ENCODE measurements at regions not wholly inside any gene's neighbourhood (a gene's known extent, or its start where the extent isn't known, plus 50 kb on each side); places are given as distances from the start of the nearest gene placed in this dataset.

DNA sequence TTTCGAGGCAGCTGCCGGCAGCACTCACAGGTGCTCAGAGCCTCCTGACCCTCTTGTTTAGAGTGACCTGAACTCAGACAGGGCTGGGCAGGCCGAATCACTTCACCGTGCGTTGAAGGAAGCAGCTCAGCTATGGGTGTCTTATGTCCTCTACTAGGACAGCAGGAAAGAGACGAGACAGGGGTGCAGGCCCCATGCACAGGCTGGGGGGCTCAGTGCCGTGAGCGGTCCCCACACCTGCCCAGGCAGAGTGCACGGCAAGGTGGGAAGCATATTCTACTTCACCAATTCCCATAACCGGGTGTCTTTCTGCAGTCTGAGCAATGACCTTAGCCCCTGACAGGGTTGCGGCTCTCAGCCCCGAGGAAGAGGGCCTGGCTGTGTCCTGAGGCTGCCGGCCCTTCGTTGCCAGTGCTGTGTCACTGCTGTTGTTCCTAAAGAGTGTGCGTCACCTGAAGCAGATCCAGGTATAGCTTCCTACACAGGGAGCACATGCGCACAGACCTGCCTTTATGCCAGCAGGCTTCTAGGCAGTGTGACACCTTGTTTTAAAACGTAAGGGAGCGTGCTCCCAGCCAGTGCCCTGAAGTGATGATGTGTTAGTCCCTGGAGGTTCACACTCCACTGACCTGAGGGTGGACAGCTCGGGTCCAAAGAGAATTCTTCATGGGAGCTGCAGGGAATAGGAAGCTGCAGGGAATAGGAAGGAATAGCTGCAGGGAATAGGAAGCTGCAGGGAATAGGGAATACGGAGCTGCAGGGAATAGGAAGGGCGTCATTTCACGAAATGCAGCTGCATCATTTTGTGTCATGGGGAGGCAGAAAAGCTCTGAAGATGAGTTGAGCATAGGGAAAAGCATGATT, 207.9 kb upstream of the SALL3 start:
- Mint-ChIP-seq H3K4me3 (no peak overlapping the region), H3K36me3 (no peaks in the 10 kb centered on the region), H3K27ac (no peak overlapping the region), H3K9me3 (peaks cover 0 to 1% (median 0%) of the 10 kb centered on the region in 11 donors), H3K27me3 (peaks cover 0 to 21% (median 0%) of the 10 kb centered on the region in 5 donors), H3K4me1 (no peaks in the 10 kb centered on the region)
- H3K4me3 ChIP-seq (ENCODE audit: low read length) = no peak overlapping the region
- no peaks in the 10 kb centered on the region for H3K36me3 ChIP-seq (ENCODE audit: control insufficient read depth in 2 of 3, insufficient read depth in 3 of 3, low read length in 3 of 3)
- no peak overlapping the region for H3K27ac ChIP-seq (ENCODE audit: low read depth, low read length)
- DNase-seq (no peak), ATAC-seq (no peak)
- no peaks in the 10 kb centered on the region for H3K27me3 ChIP-seq (ENCODE audit: control insufficient read depth in 2 of 2, insufficient read depth in 2 of 2, low read length in 2 of 2)
- ChIA-PET CTCF (no interaction called here), POLR2A (no interaction called here)
- intact Hi-C loops (cut with micrococcal nuclease) = no loop called here
- no peaks in the 10 kb centered on the region for H3K4me1 ChIP-seq (ENCODE audit: control insufficient read depth in 2 of 2, insufficient read depth in 2 of 2, low read length in 2 of 2)
- no peaks in the 10 kb centered on the region for H3K9me3 ChIP-seq (ENCODE audit: control insufficient read depth in 2 of 3, low read length in 3 of 3)

DNA sequence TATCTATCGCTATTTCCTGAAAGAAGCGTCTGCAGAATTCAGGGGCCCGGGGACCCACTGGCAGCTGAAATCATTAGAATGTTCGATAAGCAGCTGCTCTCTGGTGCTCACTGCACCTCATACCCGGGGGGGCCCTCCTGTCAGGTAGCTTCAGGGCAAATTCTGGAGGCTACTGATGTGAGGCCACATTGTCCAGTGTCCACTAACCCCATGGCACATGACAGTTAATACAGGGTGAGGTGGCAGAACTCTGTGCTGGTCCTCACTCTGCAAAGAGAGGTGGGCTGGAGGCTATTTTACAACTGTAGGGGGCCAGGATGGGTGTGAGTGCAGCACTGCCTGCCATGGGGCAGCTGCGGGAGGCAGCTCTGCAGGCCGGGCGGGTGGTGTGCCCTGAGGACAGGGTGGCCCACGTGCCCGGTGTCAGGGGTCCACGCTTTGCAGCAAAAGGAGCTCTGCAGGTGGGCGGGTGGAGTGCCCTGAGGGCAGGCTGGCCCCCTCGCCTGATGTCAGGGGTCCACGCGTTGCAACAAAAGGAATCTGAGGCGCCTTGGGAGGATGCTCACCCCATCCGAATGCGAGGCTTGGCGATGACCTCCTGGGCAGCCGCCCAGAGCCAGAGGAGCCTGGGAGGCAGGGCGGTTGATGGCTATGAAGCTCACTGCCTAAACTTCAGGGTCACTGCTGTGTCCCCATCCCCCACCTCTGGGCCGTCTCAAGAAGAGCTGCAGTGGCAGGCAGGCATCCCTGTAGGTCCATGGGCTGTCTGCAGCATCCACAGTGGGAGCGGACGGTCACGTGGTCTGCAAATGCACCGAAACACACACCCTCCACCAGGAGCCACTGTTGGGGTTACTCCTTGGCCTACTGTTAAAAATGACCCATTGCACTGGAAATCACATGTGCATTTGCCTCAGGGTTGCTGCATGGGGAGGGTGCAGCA, 207.0 kb upstream of the SALL3 start:
- ATAC-seq = peak; percentile 12
- POLR2A ChIA-PET = no interaction called here

DNA sequence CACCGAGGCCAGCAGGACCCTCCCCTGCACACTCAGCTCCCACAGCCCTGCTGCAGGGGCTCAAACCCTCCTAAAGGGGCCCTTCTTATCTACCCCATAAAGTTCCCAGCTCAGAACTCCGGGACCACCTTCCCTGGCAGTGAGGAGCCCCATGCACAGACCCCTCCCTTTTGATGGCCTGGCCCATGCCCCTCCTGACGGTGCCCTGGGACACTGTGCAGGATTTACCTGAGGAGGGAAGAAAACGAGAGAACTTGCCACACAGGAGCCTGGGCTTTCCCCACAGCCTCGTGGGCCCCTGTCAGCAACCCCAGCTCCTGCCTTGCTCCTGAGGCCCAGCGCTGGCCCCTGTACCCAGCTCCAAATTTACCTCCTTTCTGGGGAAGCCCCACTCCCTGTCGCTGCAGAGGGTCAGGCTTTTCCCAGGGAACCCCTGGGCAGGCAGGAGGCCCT, 206.3 kb upstream of the SALL3 start:
- H3K36me3 ChIP-seq (ENCODE audit: control insufficient read depth in 2 of 3, insufficient read depth in 3 of 3, low read length in 3 of 3) = no peaks in the 10 kb centered on the region
- CTCF ChIA-PET = no interaction called here
- H3K9me3 ChIP-seq (ENCODE audit: control insufficient read depth in 2 of 3, low read length in 3 of 3) = no peaks in the 10 kb centered on the region
- intact Hi-C loops (cut with micrococcal nuclease) = no loop called here
- H3K4me1 Mint-ChIP-seq = no peaks in the 10 kb centered on the region
- DNase-seq (no peak), ATAC-seq (no peak)
- H3K4me3 ChIP-seq (ENCODE audit: low read length) = no peak overlapping the region
- no peaks in the 10 kb centered on the region for H3K36me3 Mint-ChIP-seq
- peaks cover 0 to 21% (median 0%) of the 10 kb centered on the region in 5 donors for H3K27me3 Mint-ChIP-seq
- H3K4me3 Mint-ChIP-seq = no peak overlapping the region
- no peak overlapping the region for H3K27ac Mint-ChIP-seq
- no peak overlapping the region for H3K27ac ChIP-seq (ENCODE audit: low read depth, low read length)
- H3K4me1 ChIP-seq (ENCODE audit: control insufficient read depth in 2 of 2, insufficient read depth in 2 of 2, low read length in 2 of 2) = no peaks in the 10 kb centered on the region
- POLR2A ChIA-PET = no interaction called here
- peaks cover 0 to 1% (median 0%) of the 10 kb centered on the region in 11 donors for H3K9me3 Mint-ChIP-seq
- no peaks in the 10 kb centered on the region for H3K27me3 ChIP-seq (ENCODE audit: control insufficient read depth in 2 of 2, insufficient read depth in 2 of 2, low read length in 2 of 2)

More for the DNA sequence above, 207.0 kb upstream of the SALL3 start:
- CTCF ChIA-PET = no interaction called here
- H3K36me3 Mint-ChIP-seq = no peaks in the 10 kb centered on the region
- H3K27me3 Mint-ChIP-seq = peaks cover 0 to 21% (median 0%) of the 10 kb centered on the region in 5 donors
- peaks cover 0 to 1% (median 0%) of the 10 kb centered on the region in 11 donors for H3K9me3 Mint-ChIP-seq
- Histone ChIP-seq H3K4me3 (ENCODE audit: low read length) (no peak overlapping the region), H3K27me3 (ENCODE audit: control insufficient read depth in 2 of 2, insufficient read depth in 2 of 2, low read length in 2 of 2) (no peaks in the 10 kb centered on the region), H3K4me1 (ENCODE audit: control insufficient read depth in 2 of 2, insufficient read depth in 2 of 2, low read length in 2 of 2) (no peaks in the 10 kb centered on the region), H3K36me3 (ENCODE audit: control insufficient read depth in 2 of 3, insufficient read depth in 3 of 3, low read length in 3 of 3) (no peaks in the 10 kb centered on the region), H3K27ac (ENCODE audit: low read depth, low read length) (no peak overlapping the region), H3K9me3 (ENCODE audit: control insufficient read depth in 2 of 3, low read length in 3 of 3) (no peaks in the 10 kb centered on the region)
- no peak for DNase-seq
- H3K27ac Mint-ChIP-seq = no peak overlapping the region
- H3K4me1 Mint-ChIP-seq = no peaks in the 10 kb centered on the region
- intact Hi-C loops (cut with micrococcal nuclease) = no loop called here
- H3K4me3 Mint-ChIP-seq = no peak overlapping the region

DNA sequence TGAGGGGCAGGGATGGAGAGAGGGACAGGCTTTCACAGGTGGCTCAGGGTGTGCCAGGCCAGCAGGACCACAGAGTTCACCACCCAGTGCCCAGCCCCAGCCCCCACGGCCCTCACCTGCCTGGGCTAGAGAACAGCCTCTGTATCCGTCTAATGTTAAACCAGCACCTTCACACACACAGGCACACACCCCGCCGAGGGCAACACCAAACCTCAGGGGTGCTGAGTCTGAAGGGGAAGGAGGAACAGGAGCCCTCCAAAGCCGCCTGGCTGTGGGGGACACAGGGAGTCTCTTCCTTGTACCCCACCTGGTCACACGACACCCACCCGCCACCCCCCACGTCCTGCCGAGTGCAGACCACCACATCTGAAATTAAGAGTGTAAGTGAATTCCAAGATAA, 205.8 kb upstream of the SALL3 start:
- intact Hi-C loops (cut with micrococcal nuclease) = no loop called here
- Histone ChIP-seq H3K36me3 (ENCODE audit: control insufficient read depth in 2 of 3, insufficient read depth in 3 of 3, low read length in 3 of 3) (no peaks in the 10 kb centered on the region), H3K9me3 (ENCODE audit: control insufficient read depth in 2 of 3, low read length in 3 of 3) (no peaks in the 10 kb centered on the region), H3K4me3 (ENCODE audit: low read length) (no peak overlapping the region), H3K4me1 (ENCODE audit: control insufficient read depth in 2 of 2, insufficient read depth in 2 of 2, low read length in 2 of 2) (no peaks in the 10 kb centered on the region), H3K27ac (ENCODE audit: low read depth, low read length) (no peak overlapping the region), H3K27me3 (ENCODE audit: control insufficient read depth in 2 of 2, insufficient read depth in 2 of 2, low read length in 2 of 2) (no peaks in the 10 kb centered on the region)
- no peak for DNase-seq
- peaks cover 0 to 20% (median 0%) of the 10 kb centered on the region in 5 donors for H3K27me3 Mint-ChIP-seq
- H3K27ac Mint-ChIP-seq = no peak overlapping the region
- no peaks in the 10 kb centered on the region for H3K36me3 Mint-ChIP-seq
- no peak for ATAC-seq
- POLR2A ChIA-PET = no interaction called here
- peaks cover 0 to 1% (median 0%) of the 10 kb centered on the region in 11 donors for H3K9me3 Mint-ChIP-seq
- no peak overlapping the region for H3K4me3 Mint-ChIP-seq
- CTCF ChIA-PET = no interaction called here
- no peaks in the 10 kb centered on the region for H3K4me1 Mint-ChIP-seq

DNA sequence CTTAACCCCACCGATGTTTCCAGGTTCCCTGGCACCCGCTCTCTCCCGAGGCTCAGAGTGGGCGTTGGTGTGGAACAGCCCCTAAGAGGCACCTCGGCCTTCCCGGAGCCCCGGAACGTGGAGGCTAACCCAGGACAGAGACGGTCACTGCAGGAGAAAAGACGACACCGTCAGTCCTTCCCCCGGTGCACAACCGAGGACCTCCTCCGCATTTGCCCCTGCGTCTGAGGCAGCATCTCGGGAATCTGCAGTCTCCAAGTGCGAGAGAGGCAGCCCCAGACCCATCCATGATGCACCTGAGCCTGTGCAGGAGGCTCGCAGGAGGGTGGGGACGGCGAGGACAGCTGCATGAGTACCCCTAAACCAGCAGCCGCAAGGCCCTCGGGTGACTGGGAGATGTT, 204.9 kb upstream of the SALL3 start:
- H3K36me3 ChIP-seq (ENCODE audit: control insufficient read depth in 2 of 3, insufficient read depth in 3 of 3, low read length in 3 of 3) = no peaks in the 10 kb centered on the region
- no peaks in the 10 kb centered on the region for H3K36me3 Mint-ChIP-seq
- ATAC-seq (no peak), DNase-seq (no peak)
- H3K27me3 ChIP-seq (ENCODE audit: control insufficient read depth in 2 of 2, insufficient read depth in 2 of 2, low read length in 2 of 2) = no peaks in the 10 kb centered on the region
- H3K4me3 Mint-ChIP-seq = no peak overlapping the region
- H3K4me1 ChIP-seq (ENCODE audit: control insufficient read depth in 2 of 2, insufficient read depth in 2 of 2, low read length in 2 of 2) = no peaks in the 10 kb centered on the region
- no peak overlapping the region for H3K4me3 ChIP-seq (ENCODE audit: low read length)
- H3K27me3 Mint-ChIP-seq = peaks cover 0 to 14% (median 0%) of the 10 kb centered on the region in 5 donors
- no peaks in the 10 kb centered on the region for H3K9me3 ChIP-seq (ENCODE audit: control insufficient read depth in 2 of 3, low read length in 3 of 3)
- no peak overlapping the region for H3K27ac ChIP-seq (ENCODE audit: low read depth, low read length)
- ChIA-PET POLR2A (no interaction called here), CTCF (no interaction called here)
- no peak overlapping the region for H3K27ac Mint-ChIP-seq
- H3K9me3 Mint-ChIP-seq = peaks cover 0 to 1% (median 0%) of the 10 kb centered on the region in 11 donors
- intact Hi-C loops (cut with micrococcal nuclease) = no loop called here
- H3K4me1 Mint-ChIP-seq = no peaks in the 10 kb centered on the region

- no peak overlapping the region for H3K4me3 Mint-ChIP-seq
- no peaks in the 10 kb centered on the region for H3K4me1 ChIP-seq (ENCODE audit: control insufficient read depth in 2 of 2, insufficient read depth in 2 of 2, low read length in 2 of 2)
- no peaks in the 10 kb centered on the region for H3K36me3 ChIP-seq (ENCODE audit: control insufficient read depth in 2 of 3, insufficient read depth in 3 of 3, low read length in 3 of 3)
- H3K4me1 Mint-ChIP-seq = no peaks in the 10 kb centered on the region
- DNase-seq = no peak
- no peak overlapping the region for H3K27ac Mint-ChIP-seq
- ChIA-PET POLR2A (no interaction called here), CTCF (no interaction called here)
- H3K27ac ChIP-seq (ENCODE audit: low read depth, low read length) = no peak overlapping the region
- no peak for ATAC-seq
- intact Hi-C loops (cut with micrococcal nuclease) = no loop called here
- H3K36me3 Mint-ChIP-seq = no peaks in the 10 kb centered on the region
- H3K27me3 Mint-ChIP-seq = peaks cover 0 to 5% (median 0%) of the 10 kb centered on the region in 5 donors
- no peaks in the 10 kb centered on the region for H3K9me3 Mint-ChIP-seq
- no peak overlapping the region for H3K4me3 ChIP-seq (ENCODE audit: low read length)
- no peaks in the 10 kb centered on the region for H3K27me3 ChIP-seq (ENCODE audit: control insufficient read depth in 2 of 2, insufficient read depth in 2 of 2, low read length in 2 of 2)
- no peaks in the 10 kb centered on the region for H3K9me3 ChIP-seq (ENCODE audit: control insufficient read depth in 2 of 3, low read length in 3 of 3)
These were observed 203.5 kb upstream of the SALL3 start for GRCh38 chr18:78776151-78776550.
